GM21619 (cell line): ENCODE measurements at regions not wholly inside any gene's neighbourhood (a gene's known extent, or its start where the extent isn't known, plus 50 kb on each side); places are given as distances from the start of the nearest gene placed in this dataset.

ENCODE experiments used
- ATAC-seq: cut with Tn5 transposase; IDR thresholded peaks from one replicate; pipeline ENCODE4 v1.9.1; 2021; ENCODE audit not compliant: unreplicated experiment

- ATAC-seq, result no peak
These were observed 106.3 kb upstream of the JUN start for GRCh38 chr1:58890113-58890512.

- ATAC-seq, result no peak
These were observed 106.8 kb upstream of the JUN start for GRCh38 chr1:58890609-58891008.

GRCh38 chr1:58891347-58891746 is 107.5 kb upstream of the JUN start:
- no peak for ATAC-seq

GRCh38 chr1:58893257-58893869 is 109.5 kb upstream of the JUN start:
- ATAC-seq, result no peak

- no peak for ATAC-seq
These were observed 111.2 kb upstream of the JUN start for GRCh38 chr1:58895082-58895481.

- ATAC-seq, result no peak
These were observed 111.8 kb upstream of the JUN start for GRCh38 chr1:58895559-58896145.

- ATAC-seq, result no peak
These were observed 112.7 kb upstream of the JUN start for GRCh38 chr1:58896246-58897183.

- no peak for ATAC-seq
These were observed 115.1 kb upstream of the JUN start for GRCh38 chr1:58898739-58899586.

GRCh38 chr1:58899587-58900271 is 115.9 kb upstream of the JUN start:
- ATAC-seq, result no peak

- no peak for ATAC-seq
These were observed 116.5 kb upstream of the JUN start for GRCh38 chr1:58900396-58900795.

- no peak for ATAC-seq
These were observed 117.2 kb upstream of the JUN start for GRCh38 chr1:58901008-58901407.

GRCh38 chr1:58902830-58903513 is 119.1 kb upstream of the JUN start:
- ATAC-seq, result no peak

GRCh38 chr1:58903514-58904298 is 119.9 kb upstream of the JUN start:
- ATAC-seq, result peak; percentile 89

- ATAC-seq, result no peak
These were observed 120.7 kb upstream of the JUN start for GRCh38 chr1:58904299-58905125.

- ATAC-seq, result no peak
These were observed 121.3 kb upstream of the JUN start for GRCh38 chr1:58905126-58905490.

- no peak for ATAC-seq
These were observed 121.9 kb upstream of the JUN start for GRCh38 chr1:58905628-58906221.

GRCh38 chr1:58907398-58907797 is 123.6 kb upstream of the JUN start:
- no peak for ATAC-seq
